ENCODE measurements at regions not wholly inside any gene's neighbourhood (a gene's known extent, or its start where the extent isn't known, plus 50 kb on each side); places are given as distances from the start of the nearest gene placed in this dataset.
"Not testable (repeated sequence)": the region's sequence is repeated elsewhere in the genome, so short reads cannot be mapped to it uniquely, and the experiment has no call there.

GRCh38 chr2:83997889-83998288, 461.2 kb downstream of the SUCLG1 start:
- Histone ChIP-seq H3K9me3 (ENCODE audit: control insufficient read depth, insufficient read depth, low read length) (no peaks in the 10 kb centered on the region), H3K36me3 (ENCODE audit: insufficient read depth, low read length) (no peaks in the 10 kb centered on the region), H3K9ac (ENCODE audit: low read depth, low read length) (no peak overlapping the region), H3K4me1 (ENCODE audit: insufficient read depth, low read length) (no peaks in the 10 kb centered on the region)

GRCh38 chr2:83994633-83995179, 464.4 kb downstream of the SUCLG1 start:
- no peaks in the 10 kb centered on the region for H3K9me3 ChIP-seq (ENCODE audit: control insufficient read depth, insufficient read depth, low read length)
- H3K4me1 ChIP-seq (ENCODE audit: insufficient read depth, low read length), result no peaks in the 10 kb centered on the region
- no peak overlapping the region for H3K9ac ChIP-seq (ENCODE audit: low read depth, low read length)
- H3K36me3 ChIP-seq (ENCODE audit: insufficient read depth, low read length), result no peaks in the 10 kb centered on the region

- no peaks in the 10 kb centered on the region for H3K36me3 ChIP-seq (ENCODE audit: insufficient read depth, low read length)
- H3K9me3 ChIP-seq (ENCODE audit: control insufficient read depth, insufficient read depth, low read length), result no peaks in the 10 kb centered on the region
- no peak overlapping the region for H3K9ac ChIP-seq (ENCODE audit: low read depth, low read length)
- no peaks in the 10 kb centered on the region for H3K4me1 ChIP-seq (ENCODE audit: insufficient read depth, low read length)
Observed at GRCh38 chr2:83993873-83994632, 465.0 kb downstream of the SUCLG1 start.

- H3K9me3 ChIP-seq (ENCODE audit: control insufficient read depth, insufficient read depth, low read length), result no peaks in the 10 kb centered on the region; the same call in 1 of the 2 replicates
- H3K36me3 ChIP-seq (ENCODE audit: insufficient read depth, low read length), result no peaks in the 10 kb centered on the region
- no peak overlapping the region for H3K9ac ChIP-seq (ENCODE audit: low read depth, low read length)
- H3K4me1 ChIP-seq (ENCODE audit: insufficient read depth, low read length), result no peaks in the 10 kb centered on the region
Observed at GRCh38 chr2:83991992-83992391, 467.1 kb downstream of the SUCLG1 start.

GRCh38 chr2:83990636-83991035, 468.4 kb downstream of the SUCLG1 start:
- Histone ChIP-seq H3K4me1 (ENCODE audit: insufficient read depth, low read length) (no peaks in the 10 kb centered on the region), H3K36me3 (ENCODE audit: insufficient read depth, low read length) (no peaks in the 10 kb centered on the region), H3K9ac (ENCODE audit: low read depth, low read length) (no peak overlapping the region), H3K9me3 (ENCODE audit: control insufficient read depth, insufficient read depth, low read length) (peaks cover 6% of the 10 kb centered on the region; the same call in 1 of the 2 replicates)

- not testable (repeated sequence) for H3K9ac ChIP-seq (ENCODE audit: low read depth, low read length); H3K9me3 ChIP-seq (ENCODE audit: control insufficient read depth, insufficient read depth, low read length); H3K36me3 ChIP-seq (ENCODE audit: insufficient read depth, low read length); H3K4me1 ChIP-seq (ENCODE audit: insufficient read depth, low read length)
Observed at GRCh38 chr2:83976628-83977027, 482.5 kb downstream of the SUCLG1 start.

GRCh38 chr2:83972128-83972527, 487.0 kb downstream of the SUCLG1 start:
- no peak overlapping the region for H3K9ac ChIP-seq (ENCODE audit: low read depth, low read length)
- peaks cover 12% of the 10 kb centered on the region for H3K4me1 ChIP-seq (ENCODE audit: insufficient read depth, low read length)

GRCh38 chr2:83971547-83971946, 487.5 kb downstream of the SUCLG1 start:
- no peak overlapping the region for H3K9ac ChIP-seq (ENCODE audit: low read depth, low read length)
- H3K36me3 ChIP-seq (ENCODE audit: insufficient read depth, low read length), result no peaks in the 10 kb centered on the region
- H3K9me3 ChIP-seq (ENCODE audit: control insufficient read depth, insufficient read depth, low read length), result no peaks in the 10 kb centered on the region; the same call in 1 of the 2 replicates
- H3K4me1 ChIP-seq (ENCODE audit: insufficient read depth, low read length), result peaks cover 12% of the 10 kb centered on the region

More at GRCh38 chr2:83972128-83972527, 487.0 kb downstream of the SUCLG1 start:
- H3K9me3 ChIP-seq (ENCODE audit: control insufficient read depth, insufficient read depth, low read length), result no peaks in the 10 kb centered on the region; the same call in 1 of the 2 replicates
- H3K36me3 ChIP-seq (ENCODE audit: insufficient read depth, low read length), result no peaks in the 10 kb centered on the region

GRCh38 chr2:83970217-83970929, 488.7 kb downstream of the SUCLG1 start:
- Histone ChIP-seq H3K36me3 (ENCODE audit: insufficient read depth, low read length) (no peaks in the 10 kb centered on the region), H3K9ac (ENCODE audit: low read depth, low read length) (no peak overlapping the region), H3K9me3 (ENCODE audit: control insufficient read depth, insufficient read depth, low read length) (no peaks in the 10 kb centered on the region; the same call in 1 of the 2 replicates), H3K4me1 (ENCODE audit: insufficient read depth, low read length) (peaks cover 12% of the 10 kb centered on the region)

- no peaks in the 10 kb centered on the region for H3K36me3 ChIP-seq (ENCODE audit: insufficient read depth, low read length)
- no peaks in the 10 kb centered on the region; the same call in 1 of the 2 replicates for H3K9me3 ChIP-seq (ENCODE audit: control insufficient read depth, insufficient read depth, low read length)
- peaks cover 12% of the 10 kb centered on the region for H3K4me1 ChIP-seq (ENCODE audit: insufficient read depth, low read length)
Observed at GRCh38 chr2:83969085-83969484, 490.0 kb downstream of the SUCLG1 start.

GRCh38 chr2:83967854-83968253, 491.2 kb downstream of the SUCLG1 start:
- Histone ChIP-seq H3K4me1 (ENCODE audit: insufficient read depth, low read length) (peaks cover 12% of the 10 kb centered on the region), H3K9me3 (ENCODE audit: control insufficient read depth, insufficient read depth, low read length) (no peaks in the 10 kb centered on the region), H3K36me3 (ENCODE audit: insufficient read depth, low read length) (no peaks in the 10 kb centered on the region), H3K9ac (ENCODE audit: low read depth, low read length) (no peak overlapping the region)

More at GRCh38 chr2:83969085-83969484, 490.0 kb downstream of the SUCLG1 start:
- no peak overlapping the region for H3K9ac ChIP-seq (ENCODE audit: low read depth, low read length)

- H3K4me1 ChIP-seq (ENCODE audit: insufficient read depth, low read length); H3K36me3 ChIP-seq (ENCODE audit: insufficient read depth, low read length); H3K9ac ChIP-seq (ENCODE audit: low read depth, low read length); H3K9me3 ChIP-seq (ENCODE audit: control insufficient read depth, insufficient read depth, low read length): not testable (repeated sequence)
Observed at GRCh38 chr2:83966946-83967345, 492.1 kb downstream of the SUCLG1 start.

- H3K36me3 ChIP-seq (ENCODE audit: insufficient read depth, low read length), result no peaks in the 10 kb centered on the region
- H3K9me3 ChIP-seq (ENCODE audit: control insufficient read depth, insufficient read depth, low read length), result no peaks in the 10 kb centered on the region
- no peaks in the 10 kb centered on the region; the same call in 1 of the 2 replicates for H3K4me1 ChIP-seq (ENCODE audit: insufficient read depth, low read length)
- H3K9ac ChIP-seq (ENCODE audit: low read depth, low read length), result no peak overlapping the region
Observed at GRCh38 chr2:83961512-83961911, 497.6 kb downstream of the SUCLG1 start.

GRCh38 chr2:83960371-83960770, 498.7 kb downstream of the SUCLG1 start:
- no peaks in the 10 kb centered on the region for H3K36me3 ChIP-seq (ENCODE audit: insufficient read depth, low read length)
- no peaks in the 10 kb centered on the region; the same call in 1 of the 2 replicates for H3K4me1 ChIP-seq (ENCODE audit: insufficient read depth, low read length)
- H3K9me3 ChIP-seq (ENCODE audit: control insufficient read depth, insufficient read depth, low read length), result no peaks in the 10 kb centered on the region

More at GRCh38 chr2:83960371-83960770, 498.7 kb downstream of the SUCLG1 start:
- no peak overlapping the region for H3K9ac ChIP-seq (ENCODE audit: low read depth, low read length)
